ENCODE measurements at regions not wholly inside any gene's neighbourhood (a gene's known extent, or its start where the extent isn't known, plus 50 kb on each side); places are given as distances from the start of the nearest gene placed in this dataset.

DNA sequence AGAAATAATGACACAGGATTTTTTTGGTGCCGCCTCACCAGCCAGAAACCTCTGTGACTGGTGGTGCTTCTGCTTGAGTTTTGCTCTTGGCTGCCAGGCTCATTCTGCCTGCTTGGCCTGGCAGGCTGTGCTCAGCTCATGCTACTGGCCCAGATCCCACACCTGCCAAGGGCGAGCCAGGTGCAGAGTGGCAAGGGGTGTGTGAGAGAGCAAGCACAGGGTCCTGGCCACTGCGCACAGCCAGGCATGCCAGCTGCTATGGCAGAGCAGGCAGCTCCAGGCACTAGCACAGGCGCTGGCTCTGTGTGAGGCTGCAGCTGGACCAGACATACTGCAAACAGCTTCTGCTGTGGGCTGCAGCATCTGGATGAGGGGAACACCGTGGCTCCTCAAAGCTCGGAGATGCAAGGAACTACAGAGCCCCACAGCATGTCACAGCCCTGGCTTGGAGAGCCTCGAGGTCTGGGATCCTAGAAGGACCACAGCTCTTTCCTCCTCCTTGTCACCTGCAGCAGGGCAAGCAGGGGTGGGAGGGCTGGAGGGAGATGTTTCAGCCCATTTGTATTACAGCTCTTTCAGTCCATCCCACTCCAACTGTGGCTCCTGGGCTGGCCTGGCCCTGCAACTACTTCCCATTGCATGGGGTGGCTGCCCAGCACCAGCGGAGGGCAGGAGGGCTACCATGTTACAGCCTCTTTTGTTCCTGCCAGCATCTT lies 313.4 kb upstream of the SEMA3C start:
- Histone ChIP-seq H3K4me2 (ENCODE audit: insufficient read depth, low read length) (no peak overlapping the region), H3K9me1 (replicated peaks; ENCODE audit: control insufficient read depth, extremely low read depth, insufficient read depth, low read length) (no peaks in the 10 kb centered on the region), H3K4me3 (replicated peaks in 1 of 3; ENCODE audit: insufficient read depth in 1 of 3, low read depth in 1 of 3, low read length in 3 of 3) (no peak overlapping the region), H2AFZ (ENCODE audit: low read depth, low read length) (no peak overlapping the region), H3K79me2 (ENCODE audit: control insufficient read depth, insufficient read depth, low read length) (no peaks in the 10 kb centered on the region), H3K4me1 (ENCODE audit: control insufficient read depth, extremely low read depth, insufficient read depth, low read length) (no peaks in the 10 kb centered on the region), H3K9me3 (replicated peaks; ENCODE audit: control insufficient read depth, insufficient read depth, low read length) (no peaks in the 10 kb centered on the region), H3K36me3 (ENCODE audit: control insufficient read depth in 2 of 2, extremely low read depth in 1 of 2, insufficient read depth in 2 of 2, low read length in 2 of 2) (no peaks in the 10 kb centered on the region), H3K27ac (ENCODE audit: insufficient read depth, low read depth, low read length) (no peak overlapping the region), H4K20me1 (replicated peaks; ENCODE audit: control insufficient read depth, extremely low read depth, insufficient read depth, low read length) (no peaks in the 10 kb centered on the region), H3K9ac (replicated peaks; ENCODE audit: extremely low read depth, insufficient read depth, low read length) (no peak overlapping the region), H3K27me3 (ENCODE audit: control insufficient read depth in 2 of 2, insufficient read depth in 2 of 2, low read length in 2 of 2) (peaks cover 0 to 3% of the 10 kb centered on the region in 2 experiments)
- TF ChIP-seq FOS (IDR thresholded peaks at IDR 0.05; ENCODE audit: borderline replicate concordance, insufficient read depth, low read length) (no peak), CTCF (IDR thresholded peaks at IDR 0.05; ENCODE audit: extremely low read depth in 1 of 2, insufficient read depth in 1 of 2, low read depth in 1 of 2, low read length in 2 of 2) (no peak)
- ChIA-PET POLR2A (no interaction called here), CTCF (no interaction called here)
- intact Hi-C loops (cut with micrococcal nuclease) (no loop called here), dilution Hi-C loops (cut with MboI; ENCODE audit: extremely low pct_ligation_motif_present, low sequenced_read_pairs) (no loop called here)
- DNase-seq (ENCODE audit: low read depth, low spot score) (no peak), FAIRE-seq (no peak)
- no TSS peak for BruUV-seq (replicated peaks)

- DNase-seq (ENCODE audit: low read depth, low spot score) = no peak
- POLR2A ChIA-PET = no interaction called here
- intact Hi-C loops (cut with micrococcal nuclease) = no loop called here
- Histone ChIP-seq H3K9me3 (replicated peaks; ENCODE audit: control insufficient read depth, insufficient read depth, low read length) (no peaks in the 10 kb centered on the region), H3K79me2 (ENCODE audit: control insufficient read depth, insufficient read depth, low read length) (no peaks in the 10 kb centered on the region), H3K4me1 (ENCODE audit: control insufficient read depth, extremely low read depth, insufficient read depth, low read length) (no peaks in the 10 kb centered on the region), H3K36me3 (ENCODE audit: control insufficient read depth in 2 of 2, extremely low read depth in 1 of 2, insufficient read depth in 2 of 2, low read length in 2 of 2) (no peaks in the 10 kb centered on the region), H3K4me2 (ENCODE audit: insufficient read depth, low read length) (no peak overlapping the region), H4K20me1 (replicated peaks; ENCODE audit: control insufficient read depth, extremely low read depth, insufficient read depth, low read length) (no peaks in the 10 kb centered on the region), H2AFZ (ENCODE audit: low read depth, low read length) (no peak overlapping the region), H3K27ac (ENCODE audit: insufficient read depth, low read depth, low read length) (no peak overlapping the region), H3K27me3 (ENCODE audit: control insufficient read depth in 2 of 2, insufficient read depth in 2 of 2, low read length in 2 of 2) (peaks cover 0 to 3% of the 10 kb centered on the region in 2 experiments), H3K9me1 (replicated peaks; ENCODE audit: control insufficient read depth, extremely low read depth, insufficient read depth, low read length) (no peaks in the 10 kb centered on the region), H3K9ac (replicated peaks; ENCODE audit: extremely low read depth, insufficient read depth, low read length) (no peak overlapping the region), H3K4me3 (replicated peaks in 1 of 3; ENCODE audit: insufficient read depth in 1 of 3, low read depth in 1 of 3, low read length in 3 of 3) (no peak overlapping the region)
- dilution Hi-C loops (cut with MboI; ENCODE audit: extremely low pct_ligation_motif_present, low sequenced_read_pairs) = no loop called here
- TF ChIP-seq GATA2 (IDR thresholded peaks at IDR 0.05; ENCODE audit: insufficient read depth, insufficient read length, low read depth, low read length) = no peak
- TF ChIP-seq, protein P1, sequence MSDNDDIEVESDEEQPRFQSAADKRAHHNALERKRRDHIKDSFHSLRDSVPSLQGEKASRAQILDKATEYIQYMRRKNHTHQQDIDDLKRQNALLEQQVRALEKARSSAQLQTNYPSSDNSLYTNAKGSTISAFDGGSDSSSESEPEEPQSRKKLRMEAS (IDR thresholded peaks at IDR 0.05; ENCODE audit: insufficient read depth, insufficient read length) = no peak
- no peak for TF ChIP-seq EZH2 (IDR thresholded peaks at IDR 0.05; ENCODE audit: borderline replicate concordance, low read depth, low read length, severe bottlenecking)
- no TSS peak for BruUV-seq (replicated peaks)
- FAIRE-seq = no peak
- CTCF ChIA-PET = interaction anchor here (1.2 to 1.6 kb wide), 2 partner anchors 12 to 16 kb away, joined by 3 to 4 read pairs; no protein-coding TSS in a partner anchor
Measured at GRCh38 chr7:81231301-81231838, 312.5 kb upstream of the SEMA3C start.
